A549 (cell line): ENCODE measurements at regions not wholly inside any gene's neighbourhood (a gene's known extent, or its start where the extent isn't known, plus 50 kb on each side); places are given as distances from the start of the nearest gene placed in this dataset.

ENCODE experiments used
- HDAC2 ChIP-seq: fragments of 200-600 bp; sonication (generic); IDR thresholded peaks from 2 replicates; pipeline ENCODE4 v1.6.1; 2016
- JUN ChIP-seq, 2 experiments: fragments of >200 bp; sonication (Bioruptor Twin); formaldehyde crosslinking; IDR thresholded peaks; 2 replicates in 1 of 2; 3 replicates in 1 of 2; pipeline ENCODE4 v1.6.1; 2016 to 2017
- KDM5A ChIP-seq: fragments of 200-600 bp; sonication (generic); IDR thresholded peaks from 2 replicates; pipeline ENCODE4 v1.6.1; 2016; ENCODE audit warnings: antibody characterized with exemption, mild to moderate bottlenecking
- NFE2L2 ChIP-seq: fragments of 150-350 bp; conservative IDR thresholded peaks from 2 replicates; pipeline ENCODE4 v1.6.1; 2014; ENCODE audit warnings: low read length
- POLR2A ChIP-seq: IDR thresholded peaks from 2 replicates; pipeline ENCODE4 v1.6.1; 2012; ENCODE audit warnings: mild to moderate bottlenecking, low read length
- RFX5 ChIP-seq: fragments of 450-650 bp; IDR thresholded peaks from 2 replicates; pipeline ENCODE4 v1.7.1; 2014; ENCODE audit warnings: antibody characterized with exemption, mild to moderate bottlenecking, moderate library complexity
- SMC3 ChIP-seq: fragments of >200 bp; sonication (Bioruptor Twin); formaldehyde crosslinking; IDR thresholded peaks from 3 replicates; pipeline ENCODE4 v1.6.1; 2018; ENCODE audit warnings: inconsistent platforms
- TF ChIP-seq, protein P1 (sequence below): fragments of >200 bp; sonication (Bioruptor Twin); formaldehyde crosslinking; IDR thresholded peaks from 3 replicates; pipeline ENCODE4 v1.5.1; 2016

DNA sequence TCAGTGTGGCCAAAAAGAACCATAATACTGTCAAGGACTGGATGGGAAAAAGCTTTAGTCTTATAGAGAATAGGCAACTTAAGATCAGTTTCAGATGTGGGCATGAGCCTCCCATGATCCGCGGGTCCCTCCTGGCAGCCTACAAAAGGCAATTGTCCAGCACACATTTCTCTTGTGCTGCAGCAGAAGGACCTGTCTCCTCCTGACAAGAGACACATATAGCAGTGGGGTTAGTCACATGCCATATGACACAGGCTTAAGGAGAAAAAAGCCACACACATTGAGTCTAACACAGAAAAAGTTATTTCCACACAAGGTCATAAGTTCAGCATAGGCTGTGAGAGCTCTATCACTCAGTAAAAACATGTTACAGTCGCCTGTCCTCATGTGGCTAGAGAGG is 1378.7 kb upstream of the PRR20A start:
- no peak for TF ChIP-seq POLR2A
- no peak for TF ChIP-seq JUN (IDR thresholded peaks at IDR 0.05)
- no peak for TF ChIP-seq SMC3
- TF ChIP-seq, protein P1, sequence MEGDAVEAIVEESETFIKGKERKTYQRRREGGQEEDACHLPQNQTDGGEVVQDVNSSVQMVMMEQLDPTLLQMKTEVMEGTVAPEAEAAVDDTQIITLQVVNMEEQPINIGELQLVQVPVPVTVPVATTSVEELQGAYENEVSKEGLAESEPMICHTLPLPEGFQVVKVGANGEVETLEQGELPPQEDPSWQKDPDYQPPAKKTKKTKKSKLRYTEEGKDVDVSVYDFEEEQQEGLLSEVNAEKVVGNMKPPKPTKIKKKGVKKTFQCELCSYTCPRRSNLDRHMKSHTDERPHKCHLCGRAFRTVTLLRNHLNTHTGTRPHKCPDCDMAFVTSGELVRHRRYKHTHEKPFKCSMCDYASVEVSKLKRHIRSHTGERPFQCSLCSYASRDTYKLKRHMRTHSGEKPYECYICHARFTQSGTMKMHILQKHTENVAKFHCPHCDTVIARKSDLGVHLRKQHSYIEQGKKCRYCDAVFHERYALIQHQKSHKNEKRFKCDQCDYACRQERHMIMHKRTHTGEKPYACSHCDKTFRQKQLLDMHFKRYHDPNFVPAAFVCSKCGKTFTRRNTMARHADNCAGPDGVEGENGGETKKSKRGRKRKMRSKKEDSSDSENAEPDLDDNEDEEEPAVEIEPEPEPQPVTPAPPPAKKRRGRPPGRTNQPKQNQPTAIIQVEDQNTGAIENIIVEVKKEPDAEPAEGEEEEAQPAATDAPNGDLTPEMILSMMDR, result no peak
- no peak for TF ChIP-seq NFE2L2
- TF ChIP-seq KDM5A, result no peak
- TF ChIP-seq RFX5, result no peak
- TF ChIP-seq HDAC2, result no peak
